ENCODE measurements at regions not wholly inside any gene's neighbourhood (a gene's known extent, or its start where the extent isn't known, plus 50 kb on each side); places are given as distances from the start of the nearest gene placed in this dataset.

DNA sequence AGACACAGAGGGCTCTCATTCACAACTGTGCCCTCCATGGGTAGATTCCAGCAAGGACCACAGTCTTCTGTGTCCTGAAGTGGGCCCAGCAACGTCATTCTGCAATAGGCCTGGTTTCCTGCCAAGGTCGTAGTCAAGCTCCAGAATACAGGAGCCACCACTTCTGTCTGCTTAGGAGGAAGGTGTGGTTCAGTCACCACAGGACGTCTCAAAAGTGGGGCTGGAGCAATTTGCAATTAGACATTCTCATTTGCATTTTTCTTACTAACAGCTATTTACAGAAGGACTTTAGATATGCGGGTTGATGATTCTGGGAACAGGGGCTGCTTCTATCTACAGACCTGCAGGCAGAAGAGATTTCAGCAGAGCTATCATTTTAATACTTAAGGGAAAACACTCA lies 58.7 kb upstream of the MYRIP start:
- H3K27ac ChIP-seq = no peak overlapping the region
- TF ChIP-seq ZFX (IDR thresholded peaks at IDR 0.05) = no peak
- TF ChIP-seq, protein P1, sequence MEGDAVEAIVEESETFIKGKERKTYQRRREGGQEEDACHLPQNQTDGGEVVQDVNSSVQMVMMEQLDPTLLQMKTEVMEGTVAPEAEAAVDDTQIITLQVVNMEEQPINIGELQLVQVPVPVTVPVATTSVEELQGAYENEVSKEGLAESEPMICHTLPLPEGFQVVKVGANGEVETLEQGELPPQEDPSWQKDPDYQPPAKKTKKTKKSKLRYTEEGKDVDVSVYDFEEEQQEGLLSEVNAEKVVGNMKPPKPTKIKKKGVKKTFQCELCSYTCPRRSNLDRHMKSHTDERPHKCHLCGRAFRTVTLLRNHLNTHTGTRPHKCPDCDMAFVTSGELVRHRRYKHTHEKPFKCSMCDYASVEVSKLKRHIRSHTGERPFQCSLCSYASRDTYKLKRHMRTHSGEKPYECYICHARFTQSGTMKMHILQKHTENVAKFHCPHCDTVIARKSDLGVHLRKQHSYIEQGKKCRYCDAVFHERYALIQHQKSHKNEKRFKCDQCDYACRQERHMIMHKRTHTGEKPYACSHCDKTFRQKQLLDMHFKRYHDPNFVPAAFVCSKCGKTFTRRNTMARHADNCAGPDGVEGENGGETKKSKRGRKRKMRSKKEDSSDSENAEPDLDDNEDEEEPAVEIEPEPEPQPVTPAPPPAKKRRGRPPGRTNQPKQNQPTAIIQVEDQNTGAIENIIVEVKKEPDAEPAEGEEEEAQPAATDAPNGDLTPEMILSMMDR (conservative IDR thresholded peaks at IDR 0.05) = no peak

DNA sequence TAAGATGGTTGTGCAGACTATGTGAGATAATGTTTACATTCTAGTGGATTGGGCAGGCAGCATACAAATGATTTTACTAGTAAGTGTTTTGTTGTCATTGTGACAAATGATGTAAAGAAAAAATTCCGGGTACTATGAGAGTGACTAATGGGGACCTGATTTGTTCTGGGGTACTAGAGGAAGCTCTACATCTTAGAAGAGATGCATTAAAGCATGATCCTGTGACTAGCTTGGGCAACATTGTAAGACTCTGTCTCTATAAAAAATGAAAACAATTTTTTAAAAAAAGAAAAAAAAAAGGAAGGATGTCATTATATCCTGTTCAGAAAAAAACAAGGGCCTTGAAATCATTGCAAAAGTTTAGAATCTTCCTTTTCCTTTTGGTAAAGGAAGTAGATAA lies 58.1 kb upstream of the MYRIP start:
- H3K27ac ChIP-seq = no peak overlapping the region
- no peak for TF ChIP-seq ZFX (IDR thresholded peaks at IDR 0.05)

DNA sequence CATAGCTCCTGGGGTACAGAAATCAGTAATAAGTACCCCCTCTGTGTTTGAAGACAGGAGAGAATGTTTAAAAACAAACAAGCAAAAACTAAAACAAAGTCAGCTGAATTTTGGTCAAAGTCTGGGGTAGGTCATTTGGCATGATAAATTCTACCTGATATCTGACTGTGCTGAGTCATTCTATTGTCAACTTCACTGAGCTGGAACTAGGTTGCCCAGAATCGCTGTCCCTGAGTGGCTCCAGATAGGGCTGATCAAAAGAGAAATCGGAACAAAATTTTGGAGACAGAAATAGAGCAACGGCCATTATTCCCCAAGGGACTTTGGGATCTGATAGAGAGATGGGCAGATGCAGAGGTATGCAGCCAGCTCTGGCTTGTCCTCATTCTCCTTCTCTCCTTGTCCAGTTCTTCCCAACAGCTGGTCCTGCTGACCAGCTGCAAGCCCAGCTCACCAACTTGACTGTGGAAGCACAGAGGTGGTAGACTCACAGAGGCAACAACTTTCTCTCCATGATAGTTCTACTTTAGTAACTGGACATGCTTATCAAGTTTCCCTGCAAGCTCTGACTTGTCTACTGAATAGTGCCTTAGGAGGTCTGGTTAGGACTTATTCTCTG lies 57.3 kb upstream of the MYRIP start:
- TF ChIP-seq, protein P1 (conservative IDR thresholded peaks at IDR 0.05) = no peak
- TF ChIP-seq ZFX (IDR thresholded peaks at IDR 0.05) = no peak
- no peak overlapping the region for H3K27ac ChIP-seq

DNA sequence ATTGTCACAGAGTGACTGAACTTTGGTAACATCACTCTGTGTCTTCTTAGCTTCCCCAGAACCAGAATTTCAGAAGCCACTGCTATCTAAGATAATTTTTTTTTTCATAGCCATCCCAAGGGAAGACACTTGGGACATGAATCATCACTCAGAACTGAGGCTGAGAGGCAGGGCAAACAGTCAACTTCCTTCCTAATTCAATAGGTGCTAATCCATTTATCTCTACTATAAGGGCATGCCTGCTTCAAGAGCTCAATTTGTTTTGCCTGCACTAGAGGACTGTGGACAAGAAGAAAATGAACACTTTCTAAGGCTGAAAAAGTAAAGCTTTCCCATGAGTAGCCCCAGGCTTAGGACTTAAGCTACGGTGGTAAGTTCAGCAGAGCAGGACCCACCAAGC lies 56.7 kb upstream of the MYRIP start:
- TF ChIP-seq ZFX (IDR thresholded peaks at IDR 0.05) = no peak
- TF ChIP-seq, protein P1 (conservative IDR thresholded peaks at IDR 0.05) = no peak
- H3K27ac ChIP-seq = no peak overlapping the region

DNA sequence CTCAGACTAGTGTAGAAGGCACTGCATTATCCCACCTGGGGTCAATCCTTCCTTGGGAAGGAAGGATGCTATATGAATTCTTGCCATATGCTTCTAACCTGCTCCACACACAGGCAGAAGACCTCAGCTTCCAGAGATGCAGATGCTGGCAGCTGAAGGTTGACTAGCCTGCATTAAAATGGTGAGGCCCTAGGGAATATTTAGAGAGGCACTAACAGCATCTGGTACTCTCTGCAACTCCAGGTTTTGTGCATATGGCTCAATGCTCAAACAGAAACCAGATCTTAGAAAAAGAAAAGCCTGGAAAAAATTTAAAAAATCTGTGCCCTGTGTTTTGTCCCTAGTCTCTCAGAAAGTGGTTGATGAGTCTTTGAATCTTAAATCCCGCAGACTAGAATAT lies 56.0 kb upstream of the MYRIP start:
- H3K27ac ChIP-seq = no peak overlapping the region
- TF ChIP-seq ZFX (IDR thresholded peaks at IDR 0.05) = no peak
- TF ChIP-seq, protein P1 (conservative IDR thresholded peaks at IDR 0.05) = no peak

DNA sequence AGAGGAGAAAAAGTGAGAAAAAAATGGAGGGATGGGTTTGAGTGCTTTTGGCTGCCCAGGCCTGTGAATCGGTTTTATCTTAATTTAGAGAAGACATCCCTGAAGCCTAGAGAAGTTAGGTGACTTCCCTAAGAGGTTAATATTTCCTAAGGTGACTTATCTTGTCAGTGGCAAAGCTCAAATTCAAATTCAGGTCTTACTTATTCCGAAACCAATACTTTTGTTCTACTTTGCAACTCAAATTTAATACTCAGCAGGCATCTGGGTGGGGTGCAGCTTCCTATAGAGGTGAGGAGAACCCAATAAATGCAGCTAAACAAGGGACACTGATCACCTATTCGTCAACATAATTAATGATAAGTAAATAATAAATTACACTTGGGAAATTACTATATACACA lies 54.9 kb upstream of the MYRIP start:
- TF ChIP-seq, protein P1 (conservative IDR thresholded peaks at IDR 0.05) = no peak
- TF ChIP-seq ZFX (IDR thresholded peaks at IDR 0.05) = no peak
- H3K27ac ChIP-seq = no peak overlapping the region

DNA sequence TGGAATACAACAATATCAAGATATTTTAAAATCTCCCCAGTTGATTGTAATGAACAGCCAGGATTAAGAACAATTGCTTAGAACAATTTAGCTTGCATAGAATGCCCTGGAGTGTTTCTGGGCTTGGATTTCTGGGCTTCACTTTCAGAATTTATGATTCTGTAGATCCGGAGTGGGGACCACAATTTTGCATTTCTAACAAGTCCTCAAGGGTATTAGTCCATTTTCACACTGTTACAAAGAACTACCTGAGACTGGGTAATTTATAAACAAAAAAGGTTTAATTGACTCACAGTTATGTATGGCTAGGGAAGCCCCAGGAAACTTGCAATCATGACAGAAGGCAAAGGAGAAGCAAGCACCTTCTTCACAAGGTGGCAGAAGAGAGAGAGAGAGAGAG lies 54.3 kb upstream of the MYRIP start:
- TF ChIP-seq, protein P1 (conservative IDR thresholded peaks at IDR 0.05) = no peak
- no peak for TF ChIP-seq ZFX (IDR thresholded peaks at IDR 0.05)
- no peak overlapping the region for H3K27ac ChIP-seq

DNA sequence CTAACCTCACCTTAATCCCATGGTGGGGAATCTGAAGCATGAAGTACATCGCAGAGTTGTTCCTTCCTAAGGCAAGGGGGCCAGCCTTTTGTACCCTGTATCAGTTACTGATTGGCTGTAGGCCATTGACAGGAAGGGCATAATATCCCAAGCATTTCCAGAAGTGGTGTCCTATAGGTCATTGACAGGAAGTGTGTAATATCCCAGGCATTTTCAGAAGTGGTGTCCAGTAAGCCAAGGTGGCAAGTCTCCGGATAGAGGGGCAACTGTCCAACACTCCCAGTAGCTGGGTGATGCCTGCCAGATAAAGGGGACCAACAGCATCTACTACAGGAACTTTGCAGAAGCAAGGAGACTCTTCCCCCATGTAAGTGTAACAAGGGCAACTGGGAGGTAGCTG lies 52.1 kb upstream of the MYRIP start:
- TF ChIP-seq, protein P1 (conservative IDR thresholded peaks at IDR 0.05) = no peak
- TF ChIP-seq ZFX (IDR thresholded peaks at IDR 0.05) = no peak
- H3K27ac ChIP-seq = no peak overlapping the region
